Osteoblast (primary cell): ENCODE measurements at regions not wholly inside any gene's neighbourhood (a gene's known extent, or its start where the extent isn't known, plus 50 kb on each side); places are given as distances from the start of the nearest gene placed in this dataset.
A peak's percentile ranks its signal among the peaks of the same experiment; 100 is the strongest.

Experiments
- DNase-seq: peaks from one replicate; pipeline ENCODE4 v3.0.0; 2011; ENCODE audit warnings: low spot score, mixed read lengths; ENCODE audit not compliant: insufficient read length; ENCODE audit errors: missing footprints
- H2AFZ ChIP-seq: 2 replicates; pipeline ENCODE4 v1.6.0; 2011; ENCODE audit warnings: mild to moderate bottlenecking, low read length
- H3K27ac ChIP-seq: 2 replicates; pipeline ENCODE4 v1.5.1; 2011; ENCODE audit warnings: mild to moderate bottlenecking, low read depth, low read length, moderate library complexity
- H3K27me3 ChIP-seq: 2 replicates; pipeline ENCODE4 v1.6.0; 2012; ENCODE audit warnings: mild to moderate bottlenecking, control low read depth, inconsistent platforms, low read length, moderate library complexity; ENCODE audit not compliant: insufficient read depth
- H3K36me3 ChIP-seq: 2 replicates; pipeline ENCODE4 v1.5.1; 2011; ENCODE audit warnings: mild to moderate bottlenecking, low read length, control low read depth, moderate library complexity; ENCODE audit not compliant: insufficient read depth
- H3K4me1 ChIP-seq: 2 replicates; pipeline ENCODE4 v1.5.1; 2011; ENCODE audit warnings: mild to moderate bottlenecking, low read length, control low read depth, moderate library complexity; ENCODE audit not compliant: insufficient read depth
- H3K4me2 ChIP-seq: 2 replicates; pipeline ENCODE4 v1.6.0; 2011; ENCODE audit warnings: mild to moderate bottlenecking, low read length; ENCODE audit not compliant: insufficient read depth
- H3K4me3 ChIP-seq: fragments of 200-600 bp; sonication (generic); 3 replicates; pipeline ENCODE4 v1.5.1; 2012; ENCODE audit warnings: mild to moderate bottlenecking, low read length, inconsistent platforms; ENCODE audit not compliant: insufficient read depth
- H3K79me2 ChIP-seq: 2 replicates; pipeline ENCODE4 v1.6.0; 2012; ENCODE audit warnings: mild to moderate bottlenecking, low read length, control low read depth, inconsistent platforms; ENCODE audit not compliant: insufficient read depth
- H3K9me3 ChIP-seq: 2 replicates; pipeline ENCODE4 v1.5.1; 2011; ENCODE audit warnings: low read depth, low read length, control low read depth
- H4K20me1 ChIP-seq: 2 replicates; pipeline ENCODE4 v1.6.0; 2012; ENCODE audit warnings: mild to moderate bottlenecking, low read length, control low read depth; ENCODE audit not compliant: insufficient read depth
- TF ChIP-seq, protein P1 (sequence below): IDR thresholded peaks from 2 replicates; pipeline ENCODE4 v1.5.1; 2011; ENCODE audit warnings: mild to moderate bottlenecking, low read depth, low read length, moderate library complexity; ENCODE audit errors: extremely low read depth

- H4K20me1 ChIP-seq = no peaks in the 10 kb centered on the region
- H3K4me3 ChIP-seq = no peak overlapping the region
- H3K27ac ChIP-seq = no peak overlapping the region
- DNase-seq = no peak
- no peak overlapping the region for H3K4me2 ChIP-seq
- no peaks in the 10 kb centered on the region for H3K79me2 ChIP-seq
- H3K27me3 ChIP-seq = no peaks in the 10 kb centered on the region
- TF ChIP-seq, protein P1, sequence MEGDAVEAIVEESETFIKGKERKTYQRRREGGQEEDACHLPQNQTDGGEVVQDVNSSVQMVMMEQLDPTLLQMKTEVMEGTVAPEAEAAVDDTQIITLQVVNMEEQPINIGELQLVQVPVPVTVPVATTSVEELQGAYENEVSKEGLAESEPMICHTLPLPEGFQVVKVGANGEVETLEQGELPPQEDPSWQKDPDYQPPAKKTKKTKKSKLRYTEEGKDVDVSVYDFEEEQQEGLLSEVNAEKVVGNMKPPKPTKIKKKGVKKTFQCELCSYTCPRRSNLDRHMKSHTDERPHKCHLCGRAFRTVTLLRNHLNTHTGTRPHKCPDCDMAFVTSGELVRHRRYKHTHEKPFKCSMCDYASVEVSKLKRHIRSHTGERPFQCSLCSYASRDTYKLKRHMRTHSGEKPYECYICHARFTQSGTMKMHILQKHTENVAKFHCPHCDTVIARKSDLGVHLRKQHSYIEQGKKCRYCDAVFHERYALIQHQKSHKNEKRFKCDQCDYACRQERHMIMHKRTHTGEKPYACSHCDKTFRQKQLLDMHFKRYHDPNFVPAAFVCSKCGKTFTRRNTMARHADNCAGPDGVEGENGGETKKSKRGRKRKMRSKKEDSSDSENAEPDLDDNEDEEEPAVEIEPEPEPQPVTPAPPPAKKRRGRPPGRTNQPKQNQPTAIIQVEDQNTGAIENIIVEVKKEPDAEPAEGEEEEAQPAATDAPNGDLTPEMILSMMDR = no peak
- no peaks in the 10 kb centered on the region for H3K36me3 ChIP-seq
- no peaks in the 10 kb centered on the region for H3K4me1 ChIP-seq
- H3K9me3 ChIP-seq = no peaks in the 10 kb centered on the region
- no peak overlapping the region for H2AFZ ChIP-seq
These were observed 272.0 kb upstream of the CXXC4 start for GRCh38 chr4:104766676-104767075.

GRCh38 chr4:104772849-104773248 lies 278.2 kb upstream of the CXXC4 start:
- Histone ChIP-seq H3K36me3 (no peaks in the 10 kb centered on the region), H3K79me2 (no peaks in the 10 kb centered on the region), H4K20me1 (no peaks in the 10 kb centered on the region), H3K9me3 (no peaks in the 10 kb centered on the region), H2AFZ (no peak overlapping the region), H3K27me3 (no peaks in the 10 kb centered on the region), H3K4me2 (no peak overlapping the region), H3K4me1 (no peaks in the 10 kb centered on the region), H3K27ac (no peak overlapping the region), H3K4me3 (no peak overlapping the region)
- DNase-seq = no peak
- TF ChIP-seq, protein P1 = no peak

GRCh38 chr4:104795264-104795939 lies 300.7 kb upstream of the CXXC4 start:
- TF ChIP-seq, protein P1 = no peak
- no peak for DNase-seq

DNA sequence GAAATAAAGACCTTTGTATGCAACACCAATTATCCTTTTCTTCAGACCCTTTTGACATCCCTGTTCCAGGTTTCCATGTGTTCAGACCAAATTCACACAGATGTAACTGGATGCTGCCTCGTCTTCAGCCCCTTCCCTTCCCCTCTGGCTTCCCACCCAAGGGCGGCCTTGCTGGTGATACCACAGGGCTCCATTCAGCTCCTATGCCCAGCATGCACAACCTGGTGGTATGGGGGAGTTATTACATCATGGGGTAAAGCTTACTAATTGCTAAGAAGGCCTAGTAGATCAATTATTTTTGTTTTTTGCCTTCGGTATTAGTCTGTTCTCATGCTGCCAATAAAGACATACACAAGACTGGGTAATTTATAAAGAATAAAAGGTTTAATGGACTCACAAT lies 317.0 kb upstream of the CXXC4 start:
- Histone ChIP-seq H3K4me3 (no peak overlapping the region), H3K27ac (no peak overlapping the region), H3K27me3 (no peaks in the 10 kb centered on the region)

More at GRCh38 chr4:104795264-104795939, 300.7 kb upstream of the CXXC4 start:
- Histone ChIP-seq H3K4me3 (no peak overlapping the region), H3K4me2 (no peak overlapping the region), H3K27me3 (no peaks in the 10 kb centered on the region), H3K9me3 (peaks cover 2% of the 10 kb centered on the region), H2AFZ (no peak overlapping the region), H4K20me1 (no peaks in the 10 kb centered on the region), H3K36me3 (no peaks in the 10 kb centered on the region), H3K79me2 (no peaks in the 10 kb centered on the region), H3K27ac (no peak overlapping the region), H3K4me1 (no peaks in the 10 kb centered on the region)

More for the DNA sequence above, 317.0 kb upstream of the CXXC4 start:
- Histone ChIP-seq H3K79me2 (no peaks in the 10 kb centered on the region), H4K20me1 (no peaks in the 10 kb centered on the region), H3K36me3 (no peaks in the 10 kb centered on the region), H3K4me2 (no peak overlapping the region), H3K9me3 (no peaks in the 10 kb centered on the region), H2AFZ (no peak overlapping the region), H3K4me1 (no peaks in the 10 kb centered on the region)
- peak; percentile 36 for DNase-seq
- TF ChIP-seq, protein P1 = no peak
